Smooth muscle cell (in vitro differentiated cells): ENCODE measurements at regions not wholly inside any gene's neighbourhood (a gene's known extent, or its start where the extent isn't known, plus 50 kb on each side); places are given as distances from the start of the nearest gene placed in this dataset.

ENCODE experiments used
- DNase-seq: peaks from one replicate; lab custom pipeline; 2025; ENCODE audit not compliant: unreplicated experiment; lab: John Stamatoyannopoulos, UW
- H2AFZ ChIP-seq: fragments of 200-600 bp; sonication (generic); 2 replicates; pipeline ENCODE4 v1.6.0; 2016; ENCODE audit warnings: antibody characterized with exemption, low read depth, mild to moderate bottlenecking
- H3F3A ChIP-seq: fragments of 200-600 bp; sonication (generic); 2 replicates; pipeline ENCODE4 v1.6.0; 2017; ENCODE audit warnings: antibody characterized with exemption, low read depth
- H3K27ac ChIP-seq: fragments of 200-600 bp; sonication (generic); 2 replicates; pipeline ENCODE4 v1.5.1; 2016; ENCODE audit warnings: low read depth, mild to moderate bottlenecking
- H3K27me3 ChIP-seq: fragments of 200-600 bp; sonication (generic); 2 replicates; pipeline ENCODE4 v1.6.1; 2016; ENCODE audit warnings: low read depth, mild to moderate bottlenecking
- H3K36me3 ChIP-seq: fragments of 200-600 bp; sonication (generic); 2 replicates; pipeline ENCODE4 v1.5.1; 2016; ENCODE audit warnings: low read depth
- H3K4me1 ChIP-seq: fragments of 200-600 bp; sonication (generic); 2 replicates; pipeline ENCODE4 v1.5.1; 2016; ENCODE audit warnings: low read depth
- H3K4me2 ChIP-seq: fragments of 200-600 bp; sonication (generic); 2 replicates; pipeline ENCODE4 v1.6.0; 2016; ENCODE audit warnings: mild to moderate bottlenecking
- H3K4me3 ChIP-seq: fragments of 200-600 bp; sonication (generic); 2 replicates; pipeline ENCODE4 v1.5.1; 2016; ENCODE audit warnings: mild to moderate bottlenecking
- H3K79me2 ChIP-seq: fragments of 200-600 bp; sonication (generic); 2 replicates; pipeline ENCODE4 v1.6.0; 2016; ENCODE audit warnings: low read depth, mild to moderate bottlenecking
- H3K9ac ChIP-seq: fragments of 200-600 bp; sonication (generic); 2 replicates; pipeline ENCODE4 v1.6.0; 2016; ENCODE audit warnings: low read depth
- H3K9me3 ChIP-seq: fragments of 200-600 bp; sonication (generic); replicated peaks from 2 replicates; pipeline ENCODE4 v1.5.1; 2016; ENCODE audit warnings: low read depth
- H4K20me1 ChIP-seq: fragments of 200-600 bp; sonication (generic); 2 replicates; pipeline ENCODE4 v1.6.0; 2016; ENCODE audit warnings: low read depth
- CTCF ChIP-seq: fragments of 200-600 bp; sonication (generic); IDR thresholded peaks from 2 replicates; pipeline ENCODE4 v1.5.1; 2017; ENCODE audit warnings: borderline replicate concordance, mild to moderate bottlenecking, antibody characterized with exemption; ENCODE audit not compliant: insufficient read depth, poor library complexity, severe bottlenecking
- WGBS: methylation state at CpG from one replicate; pipeline ENCODE4 v1.1.7; 2016; ENCODE audit warnings: low lambda C conversion rate; 5-methylcytosine and 5-hydroxymethylcytosine counted together

GRCh38 chr15:96102631-96103030 lies 227.9 kb upstream of the NR2F2 start:
- H3K9me3 ChIP-seq, result no peaks in the 10 kb centered on the region
- no peak for TF ChIP-seq CTCF
- no peaks in the 10 kb centered on the region for H4K20me1 ChIP-seq
- no peak for DNase-seq
- H3K4me3 ChIP-seq, result no peak overlapping the region
- H3K4me2 ChIP-seq, result no peak overlapping the region
- H3K9ac ChIP-seq, result no peak overlapping the region
- H3K36me3 ChIP-seq, result no peaks in the 10 kb centered on the region
- no peaks in the 10 kb centered on the region for H3F3A ChIP-seq
- H3K27me3 ChIP-seq, result peaks cover 14% of the 10 kb centered on the region
- H3K4me1 ChIP-seq, result no peaks in the 10 kb centered on the region
- no peaks in the 10 kb centered on the region for H3K79me2 ChIP-seq
- 62% methylated on average over 6 of the region's 6 CpGs for WGBS
- H3K27ac ChIP-seq, result no peak overlapping the region
- H2AFZ ChIP-seq, result no peak overlapping the region

GRCh38 chr15:96106181-96106580 lies 224.3 kb upstream of the NR2F2 start:
- WGBS, result 67% methylated on average over 1 of the region's 1 CpG
- H3K4me1 ChIP-seq, result no peaks in the 10 kb centered on the region
- no peak for DNase-seq

GRCh38 chr15:96106628-96107027 lies 223.9 kb upstream of the NR2F2 start:
- H3K9me3 ChIP-seq, result no peaks in the 10 kb centered on the region
- no peak for TF ChIP-seq CTCF
- no peak overlapping the region for H3K4me2 ChIP-seq
- no peaks in the 10 kb centered on the region for H3K36me3 ChIP-seq
- no peak for DNase-seq
- no peaks in the 10 kb centered on the region for H3F3A ChIP-seq
- H3K4me1 ChIP-seq, result no peaks in the 10 kb centered on the region
- whole genome bisulfite sequencing, result 92% methylated on average over 5 of the region's 5 CpGs
- no peak overlapping the region for H3K9ac ChIP-seq
- no peaks in the 10 kb centered on the region for H4K20me1 ChIP-seq
- no peaks in the 10 kb centered on the region for H3K79me2 ChIP-seq
- no peak overlapping the region for H3K4me3 ChIP-seq
- H3K27ac ChIP-seq, result no peak overlapping the region
- H2AFZ ChIP-seq, result no peak overlapping the region
- H3K27me3 ChIP-seq, result peaks cover 16% of the 10 kb centered on the region

More at GRCh38 chr15:96106181-96106580, 224.3 kb upstream of the NR2F2 start:
- H3K4me2 ChIP-seq, result no peak overlapping the region
- H3F3A ChIP-seq, result no peaks in the 10 kb centered on the region
- no peak overlapping the region for H3K4me3 ChIP-seq
- no peaks in the 10 kb centered on the region for H3K9me3 ChIP-seq
- H3K9ac ChIP-seq, result no peak overlapping the region
- no peak overlapping the region for H2AFZ ChIP-seq
- H3K27me3 ChIP-seq, result peaks cover 11% of the 10 kb centered on the region
- H4K20me1 ChIP-seq, result no peaks in the 10 kb centered on the region
- TF ChIP-seq CTCF, result no peak
- no peaks in the 10 kb centered on the region for H3K36me3 ChIP-seq
- H3K27ac ChIP-seq, result no peak overlapping the region
- H3K79me2 ChIP-seq, result no peaks in the 10 kb centered on the region

GRCh38 chr15:96107916-96108315 lies 222.6 kb upstream of the NR2F2 start:
- H3K27me3 ChIP-seq, result peaks cover 21% of the 10 kb centered on the region
- H4K20me1 ChIP-seq, result no peaks in the 10 kb centered on the region
- H3K4me2 ChIP-seq, result peak overlapping the region; percentile 25
- no peak for TF ChIP-seq CTCF
- H3F3A ChIP-seq, result no peaks in the 10 kb centered on the region
- H3K9me3 ChIP-seq, result no peaks in the 10 kb centered on the region
- H3K27ac ChIP-seq, result no peak overlapping the region
- no peak overlapping the region for H2AFZ ChIP-seq
- no peaks in the 10 kb centered on the region for H3K79me2 ChIP-seq
- no peak overlapping the region for H3K9ac ChIP-seq
- DNase-seq, result no peak
- H3K36me3 ChIP-seq, result no peaks in the 10 kb centered on the region
- 47% methylated on average over 2 of the region's 2 CpGs for WGBS
- no peaks in the 10 kb centered on the region for H3K4me1 ChIP-seq
- no peak overlapping the region for H3K4me3 ChIP-seq
